HG03469 (cell line): ENCODE measurements at regions not wholly inside any gene's neighbourhood (a gene's known extent, or its start where the extent isn't known, plus 50 kb on each side); places are given as distances from the start of the nearest gene placed in this dataset.

Experiments used
- ATAC-seq: cut with Tn5 transposase; IDR thresholded peaks from one replicate; pipeline ENCODE4 v1.9.1; 2021; ENCODE audit warnings: mild to moderate bottlenecking, moderate library complexity, moderate number of reproducible peaks; ENCODE audit not compliant: unreplicated experiment

DNA sequence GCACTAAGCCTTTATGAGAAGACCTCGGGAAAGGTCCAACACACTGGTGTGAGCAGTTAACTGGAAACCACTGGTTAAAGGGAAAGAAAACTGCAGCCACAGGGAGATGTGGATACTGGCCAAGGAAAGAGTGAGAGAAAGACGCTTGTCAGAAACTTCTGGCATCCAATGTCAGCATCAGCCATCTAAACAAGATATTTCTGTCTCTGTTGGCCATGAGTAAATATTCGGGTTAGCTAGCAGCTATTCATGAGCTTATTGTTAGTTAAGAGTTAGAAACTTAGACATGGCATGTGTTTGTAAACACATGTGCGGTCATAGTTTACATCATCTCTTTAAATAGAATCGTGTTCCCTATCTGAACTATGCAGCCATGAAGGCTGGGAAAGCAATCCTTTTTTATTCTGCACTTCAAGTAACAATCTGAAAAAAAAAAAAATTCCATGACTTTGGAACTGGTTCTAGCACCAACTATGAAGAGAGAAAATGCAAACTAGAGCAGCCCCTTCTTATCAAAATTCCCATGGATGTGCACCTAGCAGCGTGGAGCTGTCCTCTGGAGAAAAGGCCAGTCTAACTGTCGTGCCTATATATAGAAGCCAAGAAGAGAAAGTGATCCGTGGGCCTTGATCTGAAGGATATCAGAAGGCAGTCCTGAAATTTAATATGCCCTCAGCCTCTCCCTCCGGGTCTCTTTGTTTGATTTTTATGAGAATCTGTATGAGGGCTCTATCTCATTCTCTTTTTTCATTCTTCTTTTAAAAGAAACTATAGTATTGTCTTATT lies 84.0 kb upstream of the RFX8 start:
- ATAC-seq = no peak

DNA sequence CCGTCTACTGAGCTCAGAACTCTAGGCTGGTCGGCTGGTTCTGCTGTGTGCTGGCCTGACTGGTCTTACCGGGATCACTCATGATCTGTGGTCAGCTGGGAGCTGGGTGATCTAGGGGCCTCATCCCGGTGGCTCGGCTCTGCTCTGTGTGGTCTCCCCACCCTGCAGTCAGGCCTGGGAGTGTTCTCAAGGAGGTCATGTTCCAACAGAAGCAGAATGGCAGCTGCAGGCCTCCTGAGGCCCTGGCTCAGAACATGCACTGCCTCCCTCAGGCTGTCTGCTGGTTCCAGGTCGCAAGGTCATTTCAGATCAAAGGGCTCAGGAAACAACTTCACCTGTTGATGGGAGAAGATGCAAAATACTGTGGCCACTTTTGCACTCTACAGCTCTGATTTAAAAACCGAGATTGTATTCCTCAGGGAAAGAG lies 81.1 kb upstream of the RFX8 start:
- ATAC-seq = no peak

- no peak for ATAC-seq
Measured at GRCh38 chr2:101551336-101551888, 76.5 kb upstream of the RFX8 start.

DNA sequence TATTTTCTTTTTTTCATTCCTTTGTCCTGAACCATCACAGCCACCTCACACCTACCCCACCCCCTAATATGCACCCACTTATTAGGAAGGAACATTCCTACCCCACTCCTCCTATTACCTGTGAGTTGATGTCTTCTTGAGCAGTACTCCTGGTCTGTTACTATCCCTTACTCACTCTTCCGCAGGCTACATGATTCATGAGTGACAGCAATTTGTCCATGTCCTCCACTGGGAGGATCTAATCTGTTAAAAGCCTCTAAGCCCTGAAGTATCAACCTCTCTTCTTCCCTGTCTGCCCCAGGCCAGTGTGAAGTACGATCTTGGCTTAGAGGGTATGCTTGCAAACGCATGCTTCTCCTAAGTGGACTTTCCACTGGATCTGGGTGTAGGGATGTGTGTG lies 75.6 kb upstream of the RFX8 start:
- no peak for ATAC-seq

GRCh38 chr2:101549371-101549770 lies 74.5 kb upstream of the RFX8 start:
- ATAC-seq = no peak

GRCh38 chr2:101546376-101547058 lies 71.6 kb upstream of the RFX8 start:
- ATAC-seq = no peak

DNA sequence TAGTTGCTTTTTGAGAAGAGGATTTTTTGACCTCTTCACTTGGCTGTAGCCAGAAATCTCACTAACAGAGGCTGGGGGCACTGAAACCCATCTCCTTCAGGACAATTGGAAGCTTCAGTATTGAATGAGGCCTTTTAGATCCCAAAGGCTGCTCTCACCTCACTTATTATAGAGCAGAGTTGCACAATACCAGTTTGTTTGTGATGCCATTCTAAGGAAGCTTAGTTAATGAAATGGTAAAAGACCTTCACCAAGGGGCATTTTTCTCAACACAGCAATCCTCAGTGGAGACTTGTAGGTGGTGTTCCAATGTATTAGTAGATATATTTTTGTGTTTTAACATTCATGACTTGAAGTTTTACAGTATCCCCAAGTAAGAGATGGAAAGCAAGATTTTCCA lies 71.0 kb upstream of the RFX8 start:
- no peak for ATAC-seq

DNA sequence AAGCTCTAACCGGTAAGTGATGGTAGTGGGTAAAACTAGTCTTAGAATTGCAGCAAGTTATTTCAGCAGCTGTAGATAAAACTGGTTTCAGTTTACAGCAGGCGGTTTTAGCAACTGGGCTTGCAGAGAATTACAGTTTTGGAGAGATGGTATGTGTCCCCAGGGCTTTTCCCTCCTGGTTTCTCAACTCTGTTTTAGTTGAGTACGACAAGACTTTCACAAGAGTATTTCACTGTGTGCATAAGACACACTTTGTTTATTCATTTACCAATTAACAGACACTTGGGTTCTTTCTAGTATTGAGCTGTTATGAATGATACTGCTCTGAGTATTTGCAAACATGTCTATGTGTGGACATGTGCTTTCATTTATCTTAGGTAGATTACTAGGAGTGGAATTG lies 65.6 kb upstream of the RFX8 start:
- ATAC-seq = no peak

DNA sequence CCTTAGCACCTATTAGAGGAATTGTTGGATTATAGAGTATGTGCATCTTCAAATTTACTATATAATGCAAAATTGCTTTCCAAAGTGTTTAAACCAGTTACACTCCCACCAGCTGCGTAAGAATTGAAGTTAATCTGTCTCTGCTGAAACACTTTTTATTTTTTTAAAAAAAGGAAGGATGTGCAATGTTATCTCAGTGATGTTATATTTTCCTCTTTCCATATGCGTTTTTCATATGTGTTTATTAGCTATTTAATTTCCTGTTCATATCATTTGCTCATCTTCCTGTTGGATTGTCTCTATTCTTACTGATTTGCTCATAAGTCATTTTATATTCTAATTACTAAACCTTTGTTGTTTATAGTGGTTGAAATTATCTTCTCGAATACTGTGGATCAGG lies 63.2 kb upstream of the RFX8 start:
- no peak for ATAC-seq

GRCh38 chr2:101534149-101534611 lies 59.3 kb upstream of the RFX8 start:
- ATAC-seq = no peak

GRCh38 chr2:101533561-101534148 lies 58.7 kb upstream of the RFX8 start:
- no peak for ATAC-seq

DNA sequence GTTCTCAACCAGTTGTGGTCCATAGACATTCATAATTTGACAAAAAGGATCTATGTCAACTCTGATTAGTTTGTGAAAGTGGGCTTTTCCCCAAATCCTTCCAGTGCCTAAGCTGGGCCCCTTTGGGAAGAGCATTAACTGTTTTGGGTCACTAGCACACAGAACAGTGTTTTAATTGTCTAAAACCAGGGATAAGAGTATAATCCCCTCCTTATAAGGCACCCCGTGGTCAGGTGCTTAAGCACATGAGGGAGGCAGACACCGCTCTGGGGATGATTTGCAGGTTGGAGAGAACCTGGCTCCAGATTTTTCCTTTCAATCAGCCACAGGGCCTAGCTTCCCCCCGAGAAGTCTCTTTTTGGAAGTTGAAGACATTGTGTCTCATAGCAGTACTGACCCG lies 53.6 kb upstream of the RFX8 start:
- no peak for ATAC-seq

- ATAC-seq = no peak
Measured at GRCh38 chr2:101524806-101525430, 50.0 kb upstream of the RFX8 start.
